ENCODE measurements at regions not wholly inside any gene's neighbourhood (a gene's known extent, or its start where the extent isn't known, plus 50 kb on each side); places are given as distances from the start of the nearest gene placed in this dataset.

- DNase-seq: no peak
- Histone ChIP-seq H3K9me3 (replicated peaks) (peaks cover 13% of the 10 kb centered on the region), H3K36me3 (no peaks in the 10 kb centered on the region), H3K4me3 (no peak overlapping the region), H3K27me3 (ENCODE audit: low read depth) (no peaks in the 10 kb centered on the region), H3K27ac (replicated peaks) (no peak overlapping the region), H3K4me1 (no peaks in the 10 kb centered on the region)
- no peak for TF ChIP-seq CTCF (IDR thresholded peaks at IDR 0.05; ENCODE audit: borderline replicate concordance)
- intact Hi-C loops (cut with micrococcal nuclease): no loop called here
Observed at GRCh38 chr21:15319727-15320126, 254.9 kb upstream of the NRIP1 start.

- DNase-seq: no peak
- Histone ChIP-seq H3K27ac (replicated peaks) (no peak overlapping the region), H3K27me3 (ENCODE audit: low read depth) (no peaks in the 10 kb centered on the region), H3K4me3 (no peak overlapping the region), H3K9me3 (replicated peaks) (peaks cover 13% of the 10 kb centered on the region), H3K36me3 (no peaks in the 10 kb centered on the region), H3K4me1 (peaks cover 5% of the 10 kb centered on the region)
- intact Hi-C loops (cut with micrococcal nuclease): no loop called here
- TF ChIP-seq CTCF (IDR thresholded peaks at IDR 0.05; ENCODE audit: borderline replicate concordance): no peak
Observed at GRCh38 chr21:15324542-15324941, 259.7 kb upstream of the NRIP1 start.

GRCh38 chr21:15326032-15326867 lies 261.4 kb upstream of the NRIP1 start:
- no peak for TF ChIP-seq CTCF (IDR thresholded peaks at IDR 0.05; ENCODE audit: borderline replicate concordance)
- H3K27me3 ChIP-seq (ENCODE audit: low read depth): no peaks in the 10 kb centered on the region
- intact Hi-C loops (cut with micrococcal nuclease): no loop called here
- H3K4me1 ChIP-seq: peaks cover 5% of the 10 kb centered on the region
- H3K9me3 ChIP-seq (replicated peaks): peaks cover 10% of the 10 kb centered on the region
- H3K36me3 ChIP-seq: no peaks in the 10 kb centered on the region
- no peak overlapping the region for H3K27ac ChIP-seq (replicated peaks)
- DNase-seq: no peak
- H3K4me3 ChIP-seq: no peak overlapping the region

- no peak overlapping the region for H3K27ac ChIP-seq (replicated peaks)
- H3K4me3 ChIP-seq: no peak overlapping the region
- peaks cover 5% of the 10 kb centered on the region for H3K4me1 ChIP-seq
- no peak for TF ChIP-seq CTCF (IDR thresholded peaks at IDR 0.05; ENCODE audit: borderline replicate concordance)
- intact Hi-C loops (cut with micrococcal nuclease): no loop called here
- H3K27me3 ChIP-seq (ENCODE audit: low read depth): no peaks in the 10 kb centered on the region
- no peaks in the 10 kb centered on the region for H3K36me3 ChIP-seq
- no peak for DNase-seq
- H3K9me3 ChIP-seq (replicated peaks): no peaks in the 10 kb centered on the region
Observed at GRCh38 chr21:15327637-15328265, 263.0 kb upstream of the NRIP1 start.

GRCh38 chr21:15329191-15329590 lies 264.4 kb upstream of the NRIP1 start:
- Histone ChIP-seq H3K4me1 (peaks cover 5% of the 10 kb centered on the region), H3K36me3 (no peaks in the 10 kb centered on the region), H3K4me3 (no peak overlapping the region), H3K9me3 (replicated peaks) (no peaks in the 10 kb centered on the region), H3K27ac (replicated peaks) (no peak overlapping the region), H3K27me3 (ENCODE audit: low read depth) (no peaks in the 10 kb centered on the region)
- no peak for TF ChIP-seq CTCF (IDR thresholded peaks at IDR 0.05; ENCODE audit: borderline replicate concordance)
- no peak for DNase-seq
- intact Hi-C loops (cut with micrococcal nuclease): no loop called here

Measured in left ventricle myocardium inferior (tissue), 1 donor.